Karpas-422 (cell line): ENCODE measurements at regions not wholly inside any gene's neighbourhood (a gene's known extent, or its start where the extent isn't known, plus 50 kb on each side); places are given as distances from the start of the nearest gene placed in this dataset.

Source experiments
- DNase-seq: peaks from one replicate; pipeline ENCODE4 v3.0.0-alpha.2; 2015
- H2AFZ ChIP-seq: fragments of 200-600 bp; sonication (generic); 2 replicates; pipeline ENCODE4 v1.6.1; 2014; ENCODE audit warnings: antibody characterized with exemption, low read length, mixed read lengths
- H3K27ac ChIP-seq: fragments of 200-600 bp; sonication (generic); 2 replicates; pipeline ENCODE4 v1.5.1; 2014; ENCODE audit warnings: mild to moderate bottlenecking, low read length, moderate library complexity
- H3K27me3 ChIP-seq: fragments of 200-600 bp; sonication (generic); 2 replicates; pipeline ENCODE4 v1.6.1; 2014; ENCODE audit warnings: low read length, mixed read lengths
- H3K36me3 ChIP-seq: fragments of 200-600 bp; sonication (generic); 2 replicates; pipeline ENCODE4 v1.6.1; 2014; ENCODE audit warnings: low read length, mixed read lengths; ENCODE audit not compliant: insufficient read depth
- H3K4me1 ChIP-seq: fragments of 200-600 bp; sonication (generic); 2 replicates; pipeline ENCODE4 v1.6.1; 2014; ENCODE audit warnings: mild to moderate bottlenecking, low read length, mixed read lengths
- H3K4me2 ChIP-seq: fragments of 200-600 bp; sonication (generic); 2 replicates; pipeline ENCODE4 v1.6.1; 2014; ENCODE audit warnings: low read length, low read depth, mild to moderate bottlenecking; ENCODE audit not compliant: poor library complexity, severe bottlenecking
- H3K4me3 ChIP-seq: fragments of 200-600 bp; sonication (generic); 2 replicates; pipeline ENCODE4 v1.5.1; 2014; ENCODE audit warnings: mild to moderate bottlenecking, antibody characterized with exemption, low read length, mixed read lengths
- H3K79me2 ChIP-seq: fragments of 200-600 bp; sonication (generic); 2 replicates; pipeline ENCODE4 v1.6.1; 2014; ENCODE audit warnings: mild to moderate bottlenecking, low read length, mixed read lengths
- H3K9ac ChIP-seq: fragments of 200-600 bp; sonication (generic); 2 replicates; pipeline ENCODE4 v1.6.0; 2014; ENCODE audit warnings: low read length
- H3K9me2 ChIP-seq: fragments of 200-600 bp; sonication (generic), shearing (Covaris generic); replicated peaks from 2 replicates; pipeline ENCODE4 v1.6.0; 2014; ENCODE audit warnings: mild to moderate bottlenecking, low read length, moderate library complexity; ENCODE audit not compliant: insufficient read depth
- H3K9me3 ChIP-seq: fragments of 300-700, 200-600 bp; sonication (generic); 2 replicates; pipeline ENCODE4 v1.6.1; 2014; ENCODE audit warnings: low read length, mixed read lengths
- H4K20me1 ChIP-seq: fragments of 200-600 bp; sonication (generic); 2 replicates; pipeline ENCODE4 v1.6.1; 2014; ENCODE audit warnings: mild to moderate bottlenecking, antibody characterized with exemption, low read length, low read depth; ENCODE audit not compliant: insufficient read depth

GRCh38 chr13:47188802-47189201, 291.9 kb upstream of the HTR2A start:
- no peaks in the 10 kb centered on the region; the same call in 1 of the 2 replicates for H3K27me3 ChIP-seq
- H4K20me1 ChIP-seq, result no peaks in the 10 kb centered on the region
- no peak for DNase-seq
- no peak overlapping the region for H3K4me3 ChIP-seq
- H3K4me2 ChIP-seq, result no peak overlapping the region
- no peak overlapping the region for H3K9ac ChIP-seq
- H3K9me2 ChIP-seq, result no peaks in the 10 kb centered on the region
- no peak overlapping the region for H3K27ac ChIP-seq
- no peaks in the 10 kb centered on the region for H3K9me3 ChIP-seq
- H3K36me3 ChIP-seq, result no peaks in the 10 kb centered on the region
- no peaks in the 10 kb centered on the region for H3K4me1 ChIP-seq
- H2AFZ ChIP-seq, result no peak overlapping the region
- H3K79me2 ChIP-seq, result no peaks in the 10 kb centered on the region

DNA sequence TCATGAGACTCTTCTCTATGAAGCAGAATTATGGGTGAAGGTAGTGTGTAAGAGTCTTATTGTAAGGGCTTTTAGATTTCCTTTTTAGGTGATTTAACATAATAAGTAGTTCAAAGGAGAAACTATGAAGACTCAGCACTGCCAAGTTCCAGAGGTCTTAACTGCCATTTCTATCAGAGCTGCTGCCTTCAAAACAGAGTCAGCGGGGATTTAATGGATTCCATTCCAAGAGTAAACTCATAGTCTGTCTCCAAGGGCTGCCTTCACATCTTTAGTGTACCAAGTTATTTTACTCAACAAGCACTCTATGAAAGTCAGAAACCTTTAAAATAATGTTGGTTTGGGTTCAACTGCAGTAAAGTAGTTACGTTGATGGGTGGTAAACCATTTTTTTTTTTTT, 289.6 kb upstream of the HTR2A start:
- Histone ChIP-seq H3K9me3 (no peaks in the 10 kb centered on the region), H3K4me1 (no peaks in the 10 kb centered on the region), H3K79me2 (no peaks in the 10 kb centered on the region), H3K9me2 (no peaks in the 10 kb centered on the region), H3K9ac (no peak overlapping the region), H4K20me1 (no peaks in the 10 kb centered on the region), H3K4me2 (no peak overlapping the region), H3K27ac (no peak overlapping the region), H3K4me3 (no peak overlapping the region), H2AFZ (no peak overlapping the region), H3K27me3 (no peaks in the 10 kb centered on the region; the same call in 1 of the 2 replicates), H3K36me3 (no peaks in the 10 kb centered on the region)
- DNase-seq, result no peak

- H3K79me2 ChIP-seq, result no peaks in the 10 kb centered on the region
- no peak overlapping the region for H3K27ac ChIP-seq
- H3K27me3 ChIP-seq, result no peaks in the 10 kb centered on the region; the same call in 1 of the 2 replicates
- no peaks in the 10 kb centered on the region for H3K9me3 ChIP-seq
- no peaks in the 10 kb centered on the region for H3K9me2 ChIP-seq
- H3K36me3 ChIP-seq, result no peaks in the 10 kb centered on the region
- H3K4me1 ChIP-seq, result no peaks in the 10 kb centered on the region
- H3K4me2 ChIP-seq, result no peak overlapping the region
- no peak for DNase-seq
- H3K4me3 ChIP-seq, result no peak overlapping the region
- no peak overlapping the region for H2AFZ ChIP-seq
- H4K20me1 ChIP-seq, result no peaks in the 10 kb centered on the region
- no peak overlapping the region for H3K9ac ChIP-seq
Observed at GRCh38 chr13:47184321-47184720, 287.5 kb upstream of the HTR2A start.

DNA sequence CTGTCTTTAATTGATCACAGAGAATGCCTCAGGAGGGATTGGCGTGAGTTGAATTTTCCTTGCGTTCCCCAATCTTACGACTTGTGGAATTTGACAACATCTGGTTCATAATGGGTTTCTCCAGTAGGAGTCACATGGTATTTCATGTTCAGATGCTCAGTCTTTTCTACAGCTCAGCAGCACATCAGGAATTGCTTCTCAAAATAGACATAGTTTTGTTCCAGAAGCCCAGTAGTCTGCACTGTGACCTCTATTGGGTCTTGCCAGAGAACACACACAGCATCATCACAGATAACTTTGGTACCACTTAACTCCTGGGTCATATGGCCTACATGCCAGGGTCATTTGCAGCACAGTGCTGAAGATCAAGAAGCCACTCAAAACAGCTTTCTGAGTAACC, 282.5 kb upstream of the HTR2A start:
- Histone ChIP-seq H3K79me2 (no peaks in the 10 kb centered on the region), H3K9me2 (no peaks in the 10 kb centered on the region), H3K4me3 (no peak overlapping the region), H3K4me1 (no peaks in the 10 kb centered on the region), H3K27me3 (no peaks in the 10 kb centered on the region), H3K9ac (no peak overlapping the region), H4K20me1 (no peaks in the 10 kb centered on the region), H3K36me3 (no peaks in the 10 kb centered on the region), H3K9me3 (no peaks in the 10 kb centered on the region), H2AFZ (no peak overlapping the region), H3K4me2 (no peak overlapping the region), H3K27ac (no peak overlapping the region)
- DNase-seq, result no peak

- H3K36me3 ChIP-seq, result no peaks in the 10 kb centered on the region
- H3K27me3 ChIP-seq, result no peaks in the 10 kb centered on the region
- no peak overlapping the region for H3K9ac ChIP-seq
- no peaks in the 10 kb centered on the region for H3K79me2 ChIP-seq
- H3K4me1 ChIP-seq, result no peaks in the 10 kb centered on the region
- no peak overlapping the region for H2AFZ ChIP-seq
- no peaks in the 10 kb centered on the region for H3K9me3 ChIP-seq
- no peak overlapping the region for H3K4me3 ChIP-seq
- H3K27ac ChIP-seq, result no peak overlapping the region
- H4K20me1 ChIP-seq, result no peaks in the 10 kb centered on the region
- H3K4me2 ChIP-seq, result no peak overlapping the region
- no peak for DNase-seq
- no peaks in the 10 kb centered on the region for H3K9me2 ChIP-seq
Observed at GRCh38 chr13:47178090-47178950, 281.5 kb upstream of the HTR2A start.

DNA sequence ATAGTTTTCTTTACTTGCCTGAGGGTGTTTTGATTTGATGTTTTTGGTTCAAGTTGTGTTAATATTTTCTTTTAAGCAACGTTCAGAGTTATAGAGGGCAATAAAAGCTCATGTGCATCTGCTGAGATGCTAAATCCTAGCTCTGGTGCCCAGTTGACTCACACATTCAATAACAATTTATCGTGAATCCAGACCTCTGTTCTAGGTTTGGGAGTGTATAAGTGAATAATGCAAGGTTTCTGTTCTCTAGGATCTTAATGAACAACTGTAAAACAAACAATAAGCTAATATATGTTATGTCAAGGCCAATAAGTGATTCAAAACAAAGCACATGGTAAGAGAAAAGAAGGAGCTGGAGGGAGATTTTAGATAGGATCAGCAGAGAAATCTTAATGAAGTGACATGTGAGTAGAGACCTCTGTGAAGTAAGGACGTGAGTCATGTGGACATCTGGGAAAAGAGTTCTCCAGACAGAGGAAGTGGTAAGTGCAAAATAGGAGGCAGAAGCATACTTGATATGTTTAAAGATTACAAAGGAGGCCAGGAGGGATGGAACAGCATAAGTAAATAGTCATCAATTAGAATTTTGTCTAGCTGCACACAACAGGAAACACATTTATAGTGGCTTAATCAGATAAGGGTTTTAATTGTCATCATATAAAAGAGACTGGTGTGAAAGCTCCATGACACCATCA, 278.5 kb upstream of the HTR2A start:
- Histone ChIP-seq H3K27me3 (no peaks in the 10 kb centered on the region), H3K79me2 (no peaks in the 10 kb centered on the region), H3K9me3 (no peaks in the 10 kb centered on the region), H3K9me2 (no peaks in the 10 kb centered on the region), H3K4me2 (no peak overlapping the region), H3K4me3 (no peak overlapping the region), H3K36me3 (no peaks in the 10 kb centered on the region), H3K27ac (no peak overlapping the region), H2AFZ (no peak overlapping the region), H4K20me1 (no peaks in the 10 kb centered on the region), H3K4me1 (no peaks in the 10 kb centered on the region), H3K9ac (no peak overlapping the region)
- no peak for DNase-seq

DNA sequence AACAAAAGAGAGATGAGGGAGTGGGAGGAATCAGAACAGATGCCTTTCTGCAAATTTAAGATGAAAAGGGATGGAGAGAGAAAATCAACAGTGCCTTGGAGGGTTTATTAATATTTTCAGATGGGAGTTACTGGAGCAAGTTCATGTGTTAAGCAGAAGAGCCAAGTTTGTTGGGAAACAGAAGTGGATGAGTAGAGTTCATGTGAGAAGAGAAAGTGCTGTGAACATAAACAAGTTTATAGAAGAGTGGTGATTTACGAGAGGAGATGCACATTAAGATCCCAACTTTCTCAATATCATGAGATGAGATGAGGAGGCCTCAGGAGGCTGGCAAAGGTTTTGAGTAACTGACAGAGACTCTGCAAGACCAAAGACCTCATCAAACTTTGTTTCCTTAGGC, 274.1 kb upstream of the HTR2A start:
- H3K4me1 ChIP-seq, result no peaks in the 10 kb centered on the region
- H3K4me2 ChIP-seq, result no peak overlapping the region
- no peak overlapping the region for H2AFZ ChIP-seq
- no peaks in the 10 kb centered on the region for H3K36me3 ChIP-seq
- no peaks in the 10 kb centered on the region for H3K27me3 ChIP-seq
- H3K9me3 ChIP-seq, result no peaks in the 10 kb centered on the region
- no peak for DNase-seq
- no peak overlapping the region for H3K4me3 ChIP-seq
- H3K9me2 ChIP-seq, result no peaks in the 10 kb centered on the region
- no peaks in the 10 kb centered on the region for H3K79me2 ChIP-seq
- no peak overlapping the region for H3K27ac ChIP-seq
- no peak overlapping the region for H3K9ac ChIP-seq
- H4K20me1 ChIP-seq, result no peaks in the 10 kb centered on the region

GRCh38 chr13:47168618-47169017, 271.8 kb upstream of the HTR2A start:
- Histone ChIP-seq H3K9ac (no peak overlapping the region), H3K36me3 (no peaks in the 10 kb centered on the region), H3K4me1 (no peaks in the 10 kb centered on the region)

More at GRCh38 chr13:47168618-47169017, 271.8 kb upstream of the HTR2A start:
- Histone ChIP-seq H2AFZ (no peak overlapping the region), H3K27ac (no peak overlapping the region), H3K79me2 (no peaks in the 10 kb centered on the region), H3K27me3 (no peaks in the 10 kb centered on the region), H3K9me3 (no peaks in the 10 kb centered on the region), H3K4me2 (no peak overlapping the region), H4K20me1 (no peaks in the 10 kb centered on the region), H3K9me2 (no peaks in the 10 kb centered on the region), H3K4me3 (no peak overlapping the region)
- DNase-seq, result no peak
